Gastrocnemius medialis (tissue), 4 donors: ENCODE measurements at regions not wholly inside any gene's neighbourhood (a gene's known extent, or its start where the extent isn't known, plus 50 kb on each side); places are given as distances from the start of the nearest gene placed in this dataset.
A peak's percentile ranks its signal among the peaks of the same experiment; 100 is the strongest.

Source experiments
- ATAC-seq, 2 donors: fragments of 150-250 bp; one replicate each; pipeline ENCODE4 v1.9.1; 2016
- DNase-seq, 2 donors: peaks; one replicate each; pipeline ENCODE4 v3.0.0-alpha.2; 2019
- H3K27ac ChIP-seq, 4 donors: fragments of 200-600 bp; sonication (generic); 1 replicate in 1 of 4; 2 replicates in 3 of 4; pipeline ENCODE4 v1.5.1; 2016 to 2018; ENCODE audit warnings: mild to moderate bottlenecking in 2 of 4, moderate library complexity in 1 of 4
- H3K27me3 ChIP-seq, 3 donors: fragments of 200-600 bp; sonication (generic) in 2 of 3; 1 replicate in 1 of 3; 2 replicates in 2 of 3; pipeline versions ENCODE4 v1.5.1 to v1.6.0; 2016 to 2019; ENCODE audit warnings: mild to moderate bottlenecking in 1 of 3, moderate library complexity in 1 of 3
- H3K36me3 ChIP-seq, 2 donors: fragments of 200-600 bp; sonication (generic) in 1 of 2; one replicate each; pipeline ENCODE4 v1.5.1; 2017 to 2018
- H3K4me1 ChIP-seq, 2 donors: fragments of 200-600 bp; sonication (generic) in 1 of 2; one replicate each; pipeline ENCODE4 v1.5.1; 2016 to 2017; ENCODE audit warnings: mild to moderate bottlenecking in 2 of 2
- H3K4me3 ChIP-seq, 4 donors: fragments of 200-600 bp; sonication (generic) in 3 of 4; 1 replicate in 1 of 4; 2 replicates in 3 of 4; pipeline ENCODE4 v1.5.1; 2016 to 2019; ENCODE audit warnings: mild to moderate bottlenecking in 2 of 4
- H3K9me3 ChIP-seq, 3 donors: fragments of 200-600 bp; sonication (generic) in 2 of 3; 1 replicate in 1 of 3; 2 replicates in 2 of 3; pipeline ENCODE4 v1.5.1; 2016 to 2019
- CTCF ChIP-seq, 5 experiments: fragments of 450-650 bp in 3 of 5; fragments of 200-600 bp in 2 of 5; sonication (generic) in 2 of 5; IDR thresholded peaks in 4 of 5; conservative IDR thresholded peaks in 1 of 5; 1 replicate in 4 of 5; 2 replicates in 1 of 5; pipeline ENCODE4 v1.5.1; 2016 to 2019; ENCODE audit warnings: antibody characterized with exemption in 5 of 5, mild to moderate bottlenecking in 3 of 5, moderate library complexity in 3 of 5
- POLR2A ChIP-seq, 2 donors: fragments of 450-650 bp; IDR thresholded peaks; one replicate each; pipeline ENCODE4 v1.6.1; 2017; ENCODE audit warnings: antibody characterized with exemption in 2 of 2, mild to moderate bottlenecking in 2 of 2, moderate library complexity in 2 of 2
- in situ Hi-C, 4 donors: fragments of 200-750 bp; cut with MboI; loops; one replicate each; pipeline versions ENCODE4 v1.15.0 to v1.8.0; 2017; ENCODE audit warnings: low sequenced_read_pairs in 4 of 4
- intact Hi-C: fragments of 100-400 bp; cut with DNase I; formaldehyde crosslinking; loops from one replicate; pipeline ENCODE4 v1.15.1; 2023; ENCODE audit warnings: low total_unique reads

DNA sequence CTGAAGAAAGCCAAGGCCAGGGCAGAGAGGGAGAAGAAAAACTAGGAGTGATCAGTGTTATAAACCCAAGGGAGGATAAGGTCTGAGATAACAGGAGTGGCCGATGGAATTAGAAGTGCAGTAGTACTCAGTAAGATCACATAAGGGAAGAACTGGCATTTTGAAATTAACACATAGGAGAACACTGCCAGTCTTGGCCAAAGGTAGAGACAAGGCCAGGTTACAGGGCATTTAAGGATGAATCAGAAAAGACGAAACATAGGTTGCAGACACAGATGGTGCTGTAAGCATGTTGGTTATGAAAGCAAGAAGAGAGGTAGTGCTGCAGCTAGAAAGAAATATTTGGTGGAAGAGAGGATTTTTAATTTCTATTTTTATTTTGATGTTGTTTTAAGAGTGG is 278.9 kb upstream of the SNX7 start:
- ATAC-seq: peak in 1 of 2 donors; percentile 69

DNA sequence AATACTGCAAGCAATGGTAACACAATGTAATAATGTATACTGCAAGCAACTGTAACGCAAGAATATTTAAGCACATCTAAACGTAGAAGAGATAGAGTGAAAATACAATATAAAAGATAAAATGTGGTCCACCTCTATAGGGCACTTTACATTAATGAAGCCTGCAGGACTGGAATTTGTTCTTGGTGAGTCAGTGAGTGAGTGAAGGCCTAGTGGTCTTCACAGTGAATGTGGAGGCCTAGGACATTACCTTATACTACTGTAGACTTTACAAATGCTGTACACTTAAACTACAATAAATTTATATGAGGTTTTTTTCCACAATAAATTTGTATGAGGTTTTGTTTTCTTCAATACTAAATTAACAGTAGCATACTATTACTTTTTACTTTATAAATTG is 287.4 kb upstream of the SNX7 start:
- Histone ChIP-seq H3K36me3 (no peaks in the 10 kb centered on the region), H3K4me3 (no peak overlapping the region), H3K27ac (no peak overlapping the region), H3K4me1 (peaks cover 0 to 4% of the 10 kb centered on the region in 2 donors), H3K27me3 (no peaks in the 10 kb centered on the region), H3K9me3 (no peaks in the 10 kb centered on the region)
- in situ Hi-C loops (no loop called here), intact Hi-C loops (no loop called here)
- ATAC-seq (no peak), DNase-seq (no peak)
- no peak for TF ChIP-seq POLR2A (IDR thresholded peaks at IDR 0.05)
- TF ChIP-seq CTCF (IDR thresholded peaks at IDR 0.05 in 4 of 5, conservative IDR thresholded peaks at IDR 0.05 in 1 of 5): no peak

More for the DNA sequence above, 278.9 kb upstream of the SNX7 start:
- no peak for TF ChIP-seq CTCF (IDR thresholded peaks at IDR 0.05 in 4 of 5, conservative IDR thresholded peaks at IDR 0.05 in 1 of 5)
- TF ChIP-seq POLR2A (IDR thresholded peaks at IDR 0.05): no peak
- Histone ChIP-seq H3K4me3 (no peak overlapping the region), H3K36me3 (no peaks in the 10 kb centered on the region), H3K27ac (no peak overlapping the region), H3K4me1 (peaks cover 0 to 6% of the 10 kb centered on the region in 2 donors), H3K27me3 (no peaks in the 10 kb centered on the region), H3K9me3 (no peaks in the 10 kb centered on the region)
- in situ Hi-C loops: no loop called here
- DNase-seq: no peak
- intact Hi-C loops: no loop called here

GRCh38 chr1:98373056-98373455 is 288.5 kb upstream of the SNX7 start:
- ATAC-seq: no peak

GRCh38 chr1:98371764-98372163 is 289.8 kb upstream of the SNX7 start:
- TF ChIP-seq CTCF (IDR thresholded peaks at IDR 0.05 in 4 of 5, conservative IDR thresholded peaks at IDR 0.05 in 1 of 5) (no peak), POLR2A (IDR thresholded peaks at IDR 0.05) (no peak)
- in situ Hi-C loops (no loop called here), intact Hi-C loops (no loop called here)
- Histone ChIP-seq H3K9me3 (no peaks in the 10 kb centered on the region), H3K4me1 (peaks cover 0 to 4% of the 10 kb centered on the region in 2 donors), H3K27ac (no peak overlapping the region), H3K36me3 (no peaks in the 10 kb centered on the region), H3K27me3 (no peaks in the 10 kb centered on the region), H3K4me3 (no peak overlapping the region)
- DNase-seq: no peak
- no peak for ATAC-seq

More at GRCh38 chr1:98373056-98373455, 288.5 kb upstream of the SNX7 start:
- TF ChIP-seq CTCF (IDR thresholded peaks at IDR 0.05 in 4 of 5, conservative IDR thresholded peaks at IDR 0.05 in 1 of 5) (no peak), POLR2A (IDR thresholded peaks at IDR 0.05) (no peak)
- no peak for DNase-seq
- Histone ChIP-seq H3K4me1 (peaks cover 0 to 4% of the 10 kb centered on the region in 2 donors), H3K27ac (no peak overlapping the region), H3K36me3 (no peaks in the 10 kb centered on the region), H3K9me3 (no peaks in the 10 kb centered on the region), H3K4me3 (no peak overlapping the region), H3K27me3 (no peaks in the 10 kb centered on the region)
- intact Hi-C loops (no loop called here), in situ Hi-C loops (no loop called here)

DNA sequence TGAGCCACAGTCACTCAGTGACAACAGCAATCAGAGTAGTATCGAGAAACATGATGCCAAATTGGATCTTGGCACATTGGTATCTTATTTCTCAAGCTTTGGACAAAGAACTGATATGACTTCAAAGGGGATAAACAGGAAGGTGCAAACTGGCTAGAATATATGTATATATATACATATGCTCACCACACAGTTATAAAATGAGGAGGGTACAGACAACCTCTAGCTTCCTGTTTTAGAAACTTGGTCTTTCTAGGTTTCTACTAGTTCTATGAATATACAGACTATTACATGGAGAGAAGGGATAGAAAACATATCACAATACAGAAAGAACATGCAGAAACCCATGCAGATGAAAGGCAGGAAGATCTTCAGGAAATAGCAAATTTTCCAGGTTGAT is 292.1 kb upstream of the SNX7 start:
- Histone ChIP-seq H3K27ac (no peak overlapping the region), H3K9me3 (no peaks in the 10 kb centered on the region), H3K4me1 (no peaks in the 10 kb centered on the region), H3K36me3 (no peaks in the 10 kb centered on the region), H3K27me3 (no peaks in the 10 kb centered on the region), H3K4me3 (no peak overlapping the region)
- DNase-seq: no peak
- in situ Hi-C loops: no loop called here
- TF ChIP-seq POLR2A (IDR thresholded peaks at IDR 0.05): no peak
- no peak for TF ChIP-seq CTCF (IDR thresholded peaks at IDR 0.05 in 4 of 5, conservative IDR thresholded peaks at IDR 0.05 in 1 of 5)
- no peak for ATAC-seq
- intact Hi-C loops: no loop called here
